GM21423 (cell line): ENCODE measurements at regions not wholly inside any gene's neighbourhood (a gene's known extent, or its start where the extent isn't known, plus 50 kb on each side); places are given as distances from the start of the nearest gene placed in this dataset.

Experiments
- ATAC-seq: cut with Tn5 transposase; IDR thresholded peaks from one replicate; pipeline ENCODE4 v1.9.1; 2021; ENCODE audit warnings: mild to moderate bottlenecking, moderate library complexity; ENCODE audit not compliant: unreplicated experiment

DNA sequence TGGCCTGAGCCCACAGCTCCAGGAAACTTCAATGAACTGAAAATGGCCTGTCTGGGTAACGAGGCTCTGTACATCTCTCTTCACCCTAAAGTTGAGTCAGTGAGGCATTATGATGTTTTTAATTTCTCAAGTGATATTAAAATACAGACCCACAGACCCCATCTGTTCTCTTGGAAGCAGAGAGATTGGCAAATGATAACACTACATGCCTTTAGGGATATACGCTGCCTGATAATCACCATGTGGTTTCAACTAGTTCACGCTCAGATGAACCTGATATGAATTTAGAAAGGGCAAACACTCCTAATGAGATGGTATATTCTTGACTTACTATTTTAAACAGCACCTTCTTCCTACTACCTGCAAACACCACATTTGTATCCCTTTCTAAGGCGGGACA, 127.5 kb downstream of the RFC3 start:
- ATAC-seq = no peak

DNA sequence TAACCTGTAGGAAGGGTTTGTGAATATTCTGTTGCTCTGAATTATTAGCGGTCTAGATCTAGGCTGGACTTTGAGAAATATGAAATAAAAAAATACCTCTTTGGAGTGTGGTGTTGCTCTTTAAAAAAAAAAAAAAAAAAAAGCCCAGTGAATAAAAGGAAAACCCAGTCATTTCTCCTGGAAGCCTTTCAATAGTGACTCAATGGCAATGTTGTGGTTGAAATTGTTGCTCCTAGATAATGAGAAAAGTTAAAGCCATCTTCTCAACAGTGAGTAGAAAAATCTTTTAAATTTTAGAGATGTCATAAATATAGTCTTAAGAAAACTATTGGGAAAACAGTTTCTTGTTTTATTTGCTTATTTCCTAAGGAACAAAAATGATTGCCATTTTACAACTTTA, 135.3 kb downstream of the RFC3 start:
- no peak for ATAC-seq

DNA sequence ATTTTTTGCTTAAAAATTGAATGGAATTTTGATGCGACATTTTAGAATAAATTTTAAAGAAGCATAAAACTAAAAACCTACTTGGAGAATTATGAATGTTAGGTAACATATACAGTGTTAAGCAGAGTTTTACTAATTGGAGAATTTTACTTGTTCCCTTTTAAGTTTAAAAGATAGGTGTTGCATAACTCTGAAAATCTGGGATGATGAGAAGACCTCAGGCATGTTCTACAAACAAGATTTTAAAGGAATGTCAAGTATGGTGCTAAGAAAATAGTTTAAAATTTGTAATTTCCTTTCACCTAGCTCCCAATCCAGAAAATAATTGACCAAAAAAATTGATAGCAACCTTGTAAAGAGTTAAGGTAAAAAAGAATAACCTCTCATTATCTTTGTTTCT, 135.8 kb downstream of the RFC3 start:
- no peak for ATAC-seq

DNA sequence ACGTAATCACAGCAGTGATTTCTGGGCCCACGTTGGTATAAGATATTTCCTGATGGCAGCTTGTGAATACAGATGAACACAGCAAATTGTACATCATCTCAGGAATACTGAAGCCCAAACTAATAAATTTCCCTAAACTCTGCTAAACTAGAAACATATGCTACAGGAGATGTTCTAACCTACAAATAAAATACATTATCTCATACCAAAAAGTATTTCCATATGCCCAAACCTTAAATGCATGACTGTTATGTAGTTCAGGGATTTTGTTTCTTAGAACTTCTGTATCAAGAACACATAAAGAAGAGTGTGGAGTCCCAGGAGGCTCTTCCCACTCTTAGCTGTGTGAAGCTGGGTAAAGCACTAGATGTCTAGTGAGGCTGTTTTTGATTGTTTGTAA, 138.4 kb downstream of the RFC3 start:
- ATAC-seq = no peak

DNA sequence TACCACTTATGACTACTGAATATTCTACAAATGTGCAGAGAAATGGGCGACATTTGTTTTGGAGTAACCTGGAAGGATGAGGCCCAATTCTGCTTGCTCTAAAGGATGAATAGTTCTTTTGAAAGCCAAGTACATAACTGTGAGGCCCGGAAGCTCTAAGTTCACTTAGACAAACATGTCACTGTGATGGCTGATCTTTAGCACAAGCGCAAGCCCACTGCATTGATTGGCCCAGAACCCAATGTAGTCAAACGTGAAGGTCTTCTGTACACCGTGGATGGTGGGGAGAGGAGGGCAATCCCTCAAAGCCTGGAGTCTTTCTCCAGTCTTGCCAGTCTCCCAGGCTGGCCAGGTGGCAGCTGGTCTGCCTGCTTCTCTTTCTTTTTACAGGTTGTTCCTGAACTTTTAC, 139.6 kb downstream of the RFC3 start:
- ATAC-seq = no peak

DNA sequence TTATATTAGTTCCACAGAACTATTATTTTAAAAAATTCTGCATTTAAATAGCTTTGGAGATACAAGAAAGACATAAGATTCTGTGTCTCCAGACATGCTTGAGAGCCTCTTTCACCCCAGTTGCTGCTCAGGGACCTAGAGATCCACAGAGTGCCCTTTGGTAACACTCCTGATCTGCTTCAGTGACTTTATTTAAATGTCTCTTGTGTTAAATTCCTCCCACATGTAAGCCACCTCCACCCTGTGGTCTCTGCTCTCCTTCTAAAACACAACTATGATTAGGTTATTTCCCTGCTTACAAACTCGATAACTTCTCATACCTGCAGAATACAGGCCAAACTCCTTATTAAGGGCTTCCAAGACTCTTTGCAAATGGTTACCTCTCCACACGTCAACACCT, 141.0 kb downstream of the RFC3 start:
- ATAC-seq = no peak

DNA sequence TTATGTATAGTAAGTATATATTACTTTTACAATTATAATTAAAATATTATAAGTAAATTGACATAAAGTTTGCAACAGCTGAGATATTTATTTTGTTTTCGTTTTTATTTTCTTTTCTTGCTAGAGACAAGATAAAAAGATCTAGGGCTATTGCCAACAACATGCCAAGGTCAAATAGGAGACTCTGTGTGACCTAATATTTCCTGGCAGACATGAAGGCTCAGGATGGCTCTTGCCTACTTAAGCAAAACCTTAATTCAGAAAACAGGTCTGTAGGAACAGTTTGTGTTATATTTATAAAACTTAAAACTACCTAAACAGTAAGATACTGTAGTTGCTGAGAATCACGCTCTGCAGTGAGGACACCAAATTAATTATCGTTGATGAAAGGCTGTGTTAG, 145.2 kb downstream of the RFC3 start:
- no peak for ATAC-seq

DNA sequence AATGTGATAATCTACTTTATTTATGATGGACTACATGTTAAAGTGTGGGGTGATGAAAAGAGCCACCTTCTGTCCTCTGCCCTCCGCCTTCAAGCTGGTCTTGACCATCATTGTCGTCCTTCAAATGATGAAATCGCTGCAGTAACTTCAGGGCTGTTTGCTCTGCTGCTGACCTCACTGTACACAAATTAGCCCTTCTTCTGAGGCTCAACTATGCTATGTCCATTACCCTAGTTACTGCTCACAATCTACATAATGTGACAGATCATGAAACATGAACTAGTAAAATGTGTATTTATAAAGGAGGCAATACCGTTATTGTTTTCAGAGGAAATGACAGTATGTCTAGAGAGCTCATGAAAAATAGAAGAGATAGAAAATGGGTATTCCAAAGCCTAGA, 145.9 kb downstream of the RFC3 start:
- ATAC-seq = no peak

DNA sequence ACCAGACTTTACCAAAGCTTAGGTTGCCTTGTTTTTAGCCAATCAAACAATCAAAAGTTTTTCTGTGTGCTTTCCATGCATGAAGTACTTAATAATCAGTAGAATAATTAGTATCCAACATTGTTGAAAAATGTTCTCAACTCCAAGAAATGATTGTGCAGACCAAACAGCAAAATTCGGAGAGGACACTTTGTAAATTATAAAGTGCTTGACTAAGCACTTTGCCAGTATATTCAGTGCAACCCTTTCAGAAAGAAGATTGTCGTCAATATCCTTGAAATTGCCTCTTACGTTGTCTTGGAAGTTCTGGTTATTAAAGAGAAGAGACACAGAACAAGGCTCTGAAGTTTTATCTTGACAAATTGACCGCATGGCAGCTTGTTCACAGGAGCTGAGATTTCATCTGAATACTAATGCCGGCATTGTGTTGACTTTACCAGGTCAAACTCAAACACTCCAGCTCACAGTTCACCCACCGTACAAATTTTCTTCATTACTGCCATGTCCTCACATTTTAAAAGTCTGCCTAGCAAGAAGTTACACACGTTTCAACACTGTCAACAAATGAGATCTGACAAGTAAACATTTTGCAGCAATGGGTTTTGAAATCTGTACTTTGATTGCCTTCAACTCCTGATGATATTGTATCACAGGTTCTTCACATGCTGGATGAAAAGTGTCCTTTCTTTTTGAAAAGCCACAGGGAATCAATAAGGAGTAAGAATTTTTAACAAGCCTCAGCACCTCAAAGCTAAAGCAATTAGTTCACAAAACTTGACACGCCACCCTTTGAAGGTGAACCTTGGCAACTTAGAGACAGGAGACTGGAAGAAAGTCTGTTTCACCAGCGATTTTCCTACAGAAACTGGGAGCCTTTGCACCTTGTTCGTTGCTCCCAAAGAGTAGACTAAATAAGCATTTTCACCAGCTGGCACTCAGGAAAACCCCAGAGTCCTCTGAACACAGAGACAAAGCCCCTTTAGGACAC, 150.9 kb downstream of the RFC3 start:
- ATAC-seq = no peak

DNA sequence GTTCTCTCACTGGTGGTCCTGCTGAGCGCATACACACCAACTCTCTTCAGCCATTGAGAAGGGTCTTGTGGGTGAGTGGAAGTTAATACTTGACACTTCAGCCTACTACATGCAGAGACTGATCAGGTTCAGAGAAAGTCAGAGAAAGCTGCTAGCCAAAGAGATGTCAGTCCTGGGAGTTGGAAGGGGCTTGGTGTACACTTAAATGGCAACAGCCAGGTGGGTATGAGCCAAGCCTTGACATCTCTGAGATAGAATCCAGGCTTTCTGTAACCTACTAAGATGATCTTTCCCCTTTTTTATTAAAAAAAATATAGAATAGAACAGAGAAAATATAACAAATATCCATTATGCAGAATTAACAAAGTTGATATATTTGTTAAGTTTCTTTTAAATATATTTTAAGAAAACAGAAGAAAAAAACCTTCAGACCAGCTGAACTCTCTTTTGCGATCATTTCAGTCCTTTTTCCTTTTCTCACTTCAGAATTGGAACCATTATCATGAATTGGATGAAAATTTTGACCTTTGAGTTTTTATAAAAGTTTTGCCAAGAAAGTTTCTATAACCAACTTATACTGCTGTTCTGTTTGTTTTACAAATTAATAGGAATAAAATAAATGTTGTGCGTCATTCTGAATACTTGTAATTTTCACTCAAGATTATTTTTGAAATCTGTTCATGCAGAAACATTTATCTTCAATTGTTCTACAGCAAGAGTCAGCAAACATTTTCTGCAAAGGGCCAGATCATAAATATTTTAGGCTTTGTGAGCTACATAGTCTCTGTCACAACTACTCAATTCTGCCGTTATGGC, 153.0 kb downstream of the RFC3 start:
- ATAC-seq = no peak

DNA sequence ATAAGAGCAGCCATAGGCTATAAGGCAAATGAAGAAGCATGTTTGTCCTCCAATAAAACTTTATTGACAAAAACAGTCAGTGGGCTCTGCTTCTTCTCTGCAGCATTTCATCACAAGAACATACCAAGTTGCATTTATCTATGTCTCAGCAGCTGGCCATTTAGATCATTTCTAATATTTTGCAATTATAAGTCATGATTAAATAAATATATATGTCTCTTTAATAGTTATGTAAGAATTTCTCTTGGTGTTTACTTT, 153.5 kb downstream of the RFC3 start:
- ATAC-seq = no peak

DNA sequence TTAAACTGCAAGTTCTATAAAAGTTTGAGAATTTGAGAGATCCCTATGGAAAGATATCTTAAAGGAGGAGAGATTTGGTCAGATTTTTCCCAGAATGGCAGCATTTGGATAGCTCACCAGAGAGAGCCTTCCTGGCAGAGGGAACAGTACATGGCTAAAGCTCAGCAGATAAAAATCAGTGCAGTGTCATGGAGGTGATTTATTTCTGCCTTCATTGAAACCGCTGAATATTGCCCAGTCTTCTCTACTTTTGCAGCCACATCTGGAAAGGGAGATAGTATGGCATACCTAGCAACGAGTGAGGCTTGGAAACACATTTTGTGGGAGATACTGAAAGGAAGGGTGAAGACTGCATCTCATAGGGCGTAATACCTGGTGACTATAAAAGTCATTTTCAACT, 155.2 kb downstream of the RFC3 start:
- ATAC-seq = no peak

DNA sequence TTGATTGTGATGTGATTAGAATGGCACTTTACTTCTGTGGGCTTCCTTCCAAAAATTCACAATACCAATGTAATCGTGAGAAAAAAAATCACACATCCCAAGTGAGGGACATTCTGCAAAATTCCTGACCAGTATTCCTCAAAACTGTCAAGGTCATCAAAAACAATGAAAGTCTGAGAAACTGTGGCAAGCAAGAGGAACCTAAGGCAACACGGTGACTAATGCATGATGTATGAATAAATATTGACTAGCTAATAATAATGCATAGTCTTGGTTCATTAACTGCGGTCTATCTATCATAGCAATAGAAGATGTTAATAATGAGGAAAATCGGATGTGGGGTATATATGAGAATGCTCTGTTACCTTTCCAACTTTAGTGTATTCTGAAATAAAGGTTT, 159.0 kb downstream of the RFC3 start:
- ATAC-seq = no peak

DNA sequence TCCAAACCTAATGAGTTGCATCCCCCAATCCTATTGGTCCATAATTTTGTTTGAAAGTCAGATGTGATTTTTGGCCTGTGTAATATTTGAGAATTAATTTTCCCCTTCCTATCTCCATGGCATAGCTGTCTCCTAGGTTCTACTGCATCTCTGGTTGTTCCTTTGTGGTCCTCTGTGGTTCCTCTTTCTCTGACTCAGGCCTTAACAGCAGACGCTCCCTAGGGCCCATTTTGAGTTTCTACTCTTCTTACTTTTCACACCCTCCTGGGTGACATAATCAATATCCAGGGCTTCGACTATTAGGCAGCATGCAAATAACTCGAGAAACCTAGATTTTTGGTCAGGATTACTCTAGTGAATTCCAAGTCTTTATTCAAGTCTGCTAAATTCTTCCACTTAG, 160.7 kb downstream of the RFC3 start:
- ATAC-seq = no peak

DNA sequence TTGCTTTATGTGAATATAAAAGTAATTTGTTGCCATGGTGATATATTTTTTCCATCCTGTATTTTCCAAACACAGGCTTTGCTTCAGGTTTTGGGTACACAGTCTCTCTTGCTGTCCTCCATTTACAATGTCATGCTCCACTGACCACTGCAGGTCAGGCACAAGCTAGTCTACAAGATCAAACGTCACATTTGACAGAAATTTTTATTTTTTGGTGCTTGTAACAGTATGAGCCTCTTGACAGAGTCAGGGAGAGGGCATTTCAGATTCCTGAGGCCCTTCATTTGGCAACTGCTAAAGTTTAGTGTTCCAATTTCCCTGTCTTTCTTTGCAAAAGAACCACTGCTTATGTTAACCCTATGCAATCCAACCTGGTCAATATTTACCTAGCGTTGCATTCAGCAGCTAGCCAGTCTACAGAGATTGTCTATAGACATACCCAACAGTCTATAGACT, 175.0 kb downstream of the RFC3 start:
- no peak for ATAC-seq

DNA sequence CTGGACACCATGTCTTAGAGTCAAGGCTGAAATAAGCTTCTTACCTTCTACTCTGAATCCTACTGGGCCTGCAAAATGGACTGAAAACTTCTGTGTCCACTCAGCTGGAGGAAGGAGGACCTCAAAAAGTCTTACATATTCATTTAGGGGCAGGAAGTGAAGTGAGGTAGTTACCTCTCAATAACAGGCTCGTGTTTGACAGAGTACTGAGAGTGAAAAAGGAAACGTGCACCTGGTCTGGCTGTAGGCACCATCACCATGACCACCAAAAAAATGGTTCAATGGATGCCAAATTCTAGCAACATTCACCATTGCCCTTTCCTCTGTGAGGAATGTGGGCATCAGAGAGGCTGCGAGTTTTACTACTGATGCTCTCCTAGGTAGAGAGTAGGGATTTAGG, 176.2 kb downstream of the RFC3 start:
- ATAC-seq = no peak

DNA sequence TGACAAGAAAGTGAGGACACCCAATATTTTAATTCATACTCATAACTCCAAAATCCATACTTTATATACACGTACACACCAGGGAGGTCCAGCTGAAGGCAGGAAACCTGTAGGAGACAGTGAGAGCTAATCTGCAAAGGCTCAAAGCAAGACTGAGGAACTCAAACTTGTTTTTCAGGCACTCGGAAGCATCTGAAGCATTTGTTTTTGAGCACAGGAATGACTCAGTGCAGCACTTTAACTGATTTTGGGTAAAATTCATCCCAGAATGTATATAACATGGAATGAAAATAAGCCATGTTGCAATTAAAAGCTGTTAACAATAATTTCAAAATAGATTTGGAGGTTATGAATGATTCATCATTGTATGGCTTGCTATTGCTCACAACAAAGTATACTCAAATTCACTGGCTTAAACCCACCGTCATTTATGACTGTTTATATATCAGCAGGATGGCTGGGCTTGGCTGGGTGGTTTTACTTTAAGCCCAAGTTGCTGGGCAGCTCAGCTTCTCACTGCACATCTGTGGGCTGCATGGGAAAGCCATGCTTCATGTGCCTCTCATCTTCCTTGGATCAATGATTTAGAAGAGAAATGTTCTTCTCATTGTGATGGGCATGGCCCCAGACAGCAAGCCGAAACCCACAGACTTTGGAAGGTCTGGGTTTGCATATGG, 177.0 kb downstream of the RFC3 start:
- no peak for ATAC-seq

DNA sequence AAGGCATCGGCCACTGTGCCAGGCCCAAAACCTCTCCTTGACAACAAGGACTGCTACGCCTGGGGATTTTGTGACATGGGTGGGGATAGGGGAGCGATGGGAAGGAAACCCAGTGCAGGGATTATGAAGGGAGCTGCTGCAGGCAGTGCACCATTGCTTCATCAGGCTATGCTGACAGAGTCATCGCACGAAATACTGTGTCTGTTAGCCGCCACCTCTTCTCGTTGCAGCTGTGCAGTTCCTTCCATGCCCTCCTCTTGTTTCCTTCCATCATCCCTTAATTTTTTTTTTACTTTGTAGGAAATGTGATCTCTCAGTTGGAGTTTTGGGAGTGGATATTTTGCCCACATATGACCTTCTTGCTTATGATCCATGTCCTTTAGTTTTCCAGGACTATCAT, 178.7 kb downstream of the RFC3 start:
- ATAC-seq = no peak

DNA sequence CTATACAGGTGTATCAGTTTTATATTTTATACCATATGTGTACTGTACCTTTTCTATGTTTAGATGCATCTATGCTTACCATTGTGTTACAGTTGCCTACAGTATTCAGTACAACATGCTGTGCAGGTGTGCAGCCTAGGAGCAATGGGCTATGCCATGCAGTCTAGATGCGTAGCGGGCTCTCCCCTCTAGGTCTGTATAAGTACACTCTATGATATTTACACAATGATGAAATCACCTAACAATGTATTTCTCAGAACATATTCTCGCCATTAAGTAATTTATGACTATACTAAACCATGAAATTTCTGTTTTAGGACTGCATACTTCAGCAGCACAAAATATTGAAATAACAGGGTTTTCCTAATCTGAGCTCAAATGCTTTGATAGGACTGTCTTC, 179.6 kb downstream of the RFC3 start:
- no peak for ATAC-seq

DNA sequence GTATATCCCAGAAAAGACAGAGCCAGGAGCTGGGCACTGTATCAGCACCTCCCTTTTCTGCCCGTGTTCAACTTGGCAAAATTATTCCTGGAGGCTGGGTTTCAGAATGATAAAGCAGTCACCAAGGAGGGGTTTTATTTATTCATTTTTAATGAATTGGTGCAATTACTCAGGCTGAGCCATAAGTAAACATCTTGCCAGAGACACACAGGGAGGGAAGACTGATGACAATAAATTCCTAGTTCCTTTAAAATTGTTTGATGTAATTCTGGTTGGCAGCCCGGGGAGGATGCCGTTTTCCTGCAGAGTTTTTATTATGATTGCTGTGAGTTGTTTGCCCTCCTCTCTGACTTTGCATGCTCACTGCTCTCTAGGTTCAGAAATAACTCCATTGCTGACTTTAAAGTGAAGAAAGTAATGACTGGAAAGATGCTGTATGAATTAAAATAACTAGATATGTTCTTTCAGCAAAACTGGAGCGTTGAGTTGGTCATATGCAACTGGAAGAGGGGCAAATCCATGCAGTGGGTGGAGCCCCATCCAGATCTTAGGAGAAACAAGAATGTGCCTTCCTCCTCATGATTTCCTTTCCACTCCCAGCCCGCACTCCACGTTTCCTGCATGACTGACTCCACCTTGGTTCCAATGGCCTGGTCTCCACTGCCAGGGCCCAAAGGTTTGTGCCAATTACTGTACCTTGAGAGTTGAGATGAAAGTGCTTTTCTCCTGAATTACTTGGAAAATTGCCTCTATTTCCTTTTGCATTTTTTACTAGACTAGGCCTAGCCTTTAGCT, 182.1 kb downstream of the RFC3 start:
- no peak for ATAC-seq

DNA sequence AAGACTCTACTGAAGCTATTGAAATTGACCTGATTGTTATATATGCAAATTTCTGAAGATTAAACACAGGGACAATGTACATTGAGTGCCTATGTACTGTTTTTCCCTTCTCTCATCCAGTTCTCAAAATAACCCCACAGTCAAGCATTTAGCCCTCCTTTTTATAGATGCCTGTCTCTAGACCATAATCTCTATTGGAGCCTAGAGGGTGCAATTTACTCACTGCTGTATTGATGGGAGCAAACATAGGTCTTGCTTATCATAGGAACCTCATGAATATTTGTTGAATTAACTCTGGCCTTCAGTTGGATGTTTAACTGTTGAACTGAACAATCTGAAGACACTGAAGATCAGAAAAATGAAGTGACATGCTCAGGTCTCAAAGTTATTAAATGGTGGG, 183.0 kb downstream of the RFC3 start:
- no peak for ATAC-seq
